Gastrocnemius medialis (tissue), 4 donors: ENCODE measurements at regions not wholly inside any gene's neighbourhood (a gene's known extent, or its start where the extent isn't known, plus 50 kb on each side); places are given as distances from the start of the nearest gene placed in this dataset.

Experiments used
- ATAC-seq, 2 donors: fragments of 150-250 bp; one replicate each; pipeline ENCODE4 v1.9.1; 2016
- DNase-seq, 2 donors: peaks; one replicate each; pipeline ENCODE4 v3.0.0-alpha.2; 2019
- H3K27ac ChIP-seq, 4 donors: fragments of 200-600 bp; sonication (generic); 1 replicate in 1 of 4; 2 replicates in 3 of 4; pipeline ENCODE4 v1.5.1; 2016 to 2018; ENCODE audit warnings: mild to moderate bottlenecking in 2 of 4, moderate library complexity in 1 of 4
- H3K27me3 ChIP-seq, 3 donors: fragments of 200-600 bp; sonication (generic) in 2 of 3; 1 replicate in 1 of 3; 2 replicates in 2 of 3; pipeline versions ENCODE4 v1.5.1 to v1.6.0; 2016 to 2019; ENCODE audit warnings: mild to moderate bottlenecking in 1 of 3, moderate library complexity in 1 of 3
- H3K36me3 ChIP-seq, 2 donors: fragments of 200-600 bp; sonication (generic) in 1 of 2; one replicate each; pipeline ENCODE4 v1.5.1; 2017 to 2018
- H3K4me1 ChIP-seq, 2 donors: fragments of 200-600 bp; sonication (generic) in 1 of 2; one replicate each; pipeline ENCODE4 v1.5.1; 2016 to 2017; ENCODE audit warnings: mild to moderate bottlenecking in 2 of 2
- H3K4me3 ChIP-seq, 4 donors: fragments of 200-600 bp; sonication (generic) in 3 of 4; 1 replicate in 1 of 4; 2 replicates in 3 of 4; pipeline ENCODE4 v1.5.1; 2016 to 2019; ENCODE audit warnings: mild to moderate bottlenecking in 2 of 4
- H3K9me3 ChIP-seq, 3 donors: fragments of 200-600 bp; sonication (generic) in 2 of 3; 1 replicate in 1 of 3; 2 replicates in 2 of 3; pipeline ENCODE4 v1.5.1; 2016 to 2019
- POLR2A ChIP-seq, 2 donors: fragments of 450-650 bp; IDR thresholded peaks; one replicate each; pipeline ENCODE4 v1.6.1; 2017; ENCODE audit warnings: antibody characterized with exemption in 2 of 2, mild to moderate bottlenecking in 2 of 2, moderate library complexity in 2 of 2
- in situ Hi-C, 4 donors: fragments of 200-750 bp; cut with MboI; loops; one replicate each; pipeline versions ENCODE4 v1.15.0 to v1.8.0; 2017; ENCODE audit warnings: low sequenced_read_pairs in 4 of 4
- intact Hi-C: fragments of 100-400 bp; cut with DNase I; formaldehyde crosslinking; loops from one replicate; pipeline ENCODE4 v1.15.1; 2023; ENCODE audit warnings: low total_unique reads
- TF ChIP-seq, protein P1 (sequence below), 5 experiments: fragments of 450-650 bp in 3 of 5; fragments of 200-600 bp in 2 of 5; sonication (generic) in 2 of 5; IDR thresholded peaks in 4 of 5; conservative IDR thresholded peaks in 1 of 5; 1 replicate in 4 of 5; 2 replicates in 1 of 5; pipeline ENCODE4 v1.5.1; 2016 to 2019; ENCODE audit warnings: antibody characterized with exemption in 5 of 5, mild to moderate bottlenecking in 3 of 5, moderate library complexity in 3 of 5

DNA sequence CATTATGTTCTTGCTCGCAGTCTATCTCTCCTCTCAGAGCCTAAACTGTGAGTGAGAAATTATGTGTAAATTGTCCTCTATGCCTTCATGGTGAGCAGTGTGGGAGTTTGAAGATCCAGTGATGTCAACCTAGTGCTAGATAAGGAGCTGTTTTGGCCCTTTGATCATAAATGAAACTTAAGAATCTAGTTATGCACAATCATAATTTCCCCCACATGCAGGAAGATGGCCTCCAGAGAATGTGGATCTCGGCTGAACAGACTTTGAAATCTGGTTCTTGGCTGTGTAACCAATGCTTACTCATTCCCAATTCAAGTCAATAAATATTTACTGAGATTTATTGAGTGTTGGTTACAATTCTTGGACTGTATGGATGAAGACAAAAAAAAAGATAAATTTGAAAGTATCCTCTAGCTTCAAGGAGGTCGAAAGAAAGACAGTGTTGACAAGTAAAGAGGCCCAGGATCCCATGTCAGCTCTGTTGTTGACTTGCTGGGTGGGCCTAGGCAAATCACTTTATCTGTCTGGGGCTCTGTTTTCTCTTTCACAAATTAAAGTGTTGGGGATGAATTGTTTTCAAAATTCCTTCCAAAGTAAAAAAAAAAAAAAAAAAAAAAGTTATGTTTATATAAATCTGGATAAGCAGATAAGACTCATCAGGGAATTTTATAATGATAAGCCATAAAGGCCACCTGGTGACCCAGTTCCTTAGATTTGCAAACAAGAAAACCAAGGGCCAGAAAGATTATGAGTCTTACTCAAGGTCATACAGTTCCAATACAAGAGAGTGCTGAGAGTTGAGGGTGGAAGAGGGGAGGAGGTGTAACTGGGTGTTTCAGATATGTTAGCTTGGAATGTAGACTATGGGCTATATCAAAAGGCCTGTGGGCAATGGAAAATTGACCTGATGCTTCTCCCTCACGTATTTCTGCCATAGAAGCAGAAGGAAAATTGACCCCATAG, 969.9 kb downstream of the KCNMA1 start:
- H3K36me3 ChIP-seq = no peaks in the 10 kb centered on the region
- intact Hi-C loops (no loop called here), in situ Hi-C loops (no loop called here)
- DNase-seq (no peak), ATAC-seq (no peak)
- H3K4me3 ChIP-seq = no peak overlapping the region
- no peaks in the 10 kb centered on the region for H3K9me3 ChIP-seq
- H3K4me1 ChIP-seq = no peaks in the 10 kb centered on the region
- H3K27ac ChIP-seq = no peak overlapping the region
- TF ChIP-seq, protein P1, sequence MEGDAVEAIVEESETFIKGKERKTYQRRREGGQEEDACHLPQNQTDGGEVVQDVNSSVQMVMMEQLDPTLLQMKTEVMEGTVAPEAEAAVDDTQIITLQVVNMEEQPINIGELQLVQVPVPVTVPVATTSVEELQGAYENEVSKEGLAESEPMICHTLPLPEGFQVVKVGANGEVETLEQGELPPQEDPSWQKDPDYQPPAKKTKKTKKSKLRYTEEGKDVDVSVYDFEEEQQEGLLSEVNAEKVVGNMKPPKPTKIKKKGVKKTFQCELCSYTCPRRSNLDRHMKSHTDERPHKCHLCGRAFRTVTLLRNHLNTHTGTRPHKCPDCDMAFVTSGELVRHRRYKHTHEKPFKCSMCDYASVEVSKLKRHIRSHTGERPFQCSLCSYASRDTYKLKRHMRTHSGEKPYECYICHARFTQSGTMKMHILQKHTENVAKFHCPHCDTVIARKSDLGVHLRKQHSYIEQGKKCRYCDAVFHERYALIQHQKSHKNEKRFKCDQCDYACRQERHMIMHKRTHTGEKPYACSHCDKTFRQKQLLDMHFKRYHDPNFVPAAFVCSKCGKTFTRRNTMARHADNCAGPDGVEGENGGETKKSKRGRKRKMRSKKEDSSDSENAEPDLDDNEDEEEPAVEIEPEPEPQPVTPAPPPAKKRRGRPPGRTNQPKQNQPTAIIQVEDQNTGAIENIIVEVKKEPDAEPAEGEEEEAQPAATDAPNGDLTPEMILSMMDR (IDR thresholded peaks at IDR 0.05 in 4 of 5, conservative IDR thresholded peaks at IDR 0.05 in 1 of 5) = no peak
- TF ChIP-seq POLR2A (IDR thresholded peaks at IDR 0.05) = no peak
- H3K27me3 ChIP-seq = no peaks in the 10 kb centered on the region

GRCh38 chr10:76666891-76667290, 970.7 kb downstream of the KCNMA1 start:
- intact Hi-C loops (no loop called here), in situ Hi-C loops (no loop called here)
- H3K27ac ChIP-seq = no peak overlapping the region
- no peak overlapping the region for H3K4me3 ChIP-seq
- no peaks in the 10 kb centered on the region for H3K4me1 ChIP-seq
- H3K9me3 ChIP-seq = no peaks in the 10 kb centered on the region
- no peaks in the 10 kb centered on the region for H3K36me3 ChIP-seq
- no peaks in the 10 kb centered on the region for H3K27me3 ChIP-seq
- no peak for ATAC-seq
- DNase-seq = no peak
- no peak for TF ChIP-seq POLR2A (IDR thresholded peaks at IDR 0.05)

- H3K9me3 ChIP-seq = no peaks in the 10 kb centered on the region
- no peaks in the 10 kb centered on the region for H3K27me3 ChIP-seq
- intact Hi-C loops (no loop called here), in situ Hi-C loops (no loop called here)
- no peak for TF ChIP-seq POLR2A (IDR thresholded peaks at IDR 0.05)
- TF ChIP-seq, protein P1 (IDR thresholded peaks at IDR 0.05 in 4 of 5, conservative IDR thresholded peaks at IDR 0.05 in 1 of 5) = no peak
- H3K36me3 ChIP-seq = no peaks in the 10 kb centered on the region
- H3K27ac ChIP-seq = no peak overlapping the region
- ATAC-seq (no peak), DNase-seq (no peak)
- H3K4me3 ChIP-seq = no peak overlapping the region
- H3K4me1 ChIP-seq = no peaks in the 10 kb centered on the region
Measured at GRCh38 chr10:76665029-76665428, 972.6 kb downstream of the KCNMA1 start.

DNA sequence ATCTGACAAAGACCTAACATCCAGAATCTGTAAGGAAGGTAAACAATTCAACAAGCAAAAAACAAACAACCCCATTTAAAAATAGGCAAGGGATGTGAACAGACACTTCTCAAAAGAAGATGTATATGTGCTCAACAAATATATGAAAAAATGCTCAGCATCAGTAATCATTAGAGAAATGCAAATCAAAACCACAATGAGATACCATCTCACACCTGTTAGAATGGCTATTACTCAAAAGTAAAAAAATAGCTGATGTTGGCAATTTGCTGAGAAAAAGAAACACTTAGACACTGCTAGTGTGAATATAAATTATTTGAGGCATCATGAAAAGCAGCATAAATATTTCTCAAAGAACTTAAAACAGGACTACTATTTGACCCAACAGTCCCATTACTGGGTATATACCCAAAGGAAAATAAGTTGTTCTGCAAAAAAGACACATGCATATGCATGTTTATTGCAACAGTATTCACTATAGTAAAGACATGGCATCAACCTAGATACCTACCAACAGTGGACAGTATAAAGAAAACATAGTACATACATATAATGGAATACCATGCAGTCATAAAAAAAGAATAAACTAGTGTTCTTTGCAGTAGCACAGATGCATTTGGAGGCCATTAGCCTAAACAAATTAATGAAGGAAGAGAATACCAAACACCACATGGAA, 980.1 kb downstream of the KCNMA1 start:
- no peaks in the 10 kb centered on the region for H3K9me3 ChIP-seq
- H3K27ac ChIP-seq = no peak overlapping the region
- ATAC-seq (no peak), DNase-seq (no peak)
- H3K27me3 ChIP-seq = no peaks in the 10 kb centered on the region
- H3K36me3 ChIP-seq = no peaks in the 10 kb centered on the region
- in situ Hi-C loops (no loop called here), intact Hi-C loops (no loop called here)
- H3K4me1 ChIP-seq = no peaks in the 10 kb centered on the region
- TF ChIP-seq POLR2A (IDR thresholded peaks at IDR 0.05) = no peak
- TF ChIP-seq, protein P1 (IDR thresholded peaks at IDR 0.05 in 4 of 5, conservative IDR thresholded peaks at IDR 0.05 in 1 of 5) = no peak
- no peak overlapping the region for H3K4me3 ChIP-seq

DNA sequence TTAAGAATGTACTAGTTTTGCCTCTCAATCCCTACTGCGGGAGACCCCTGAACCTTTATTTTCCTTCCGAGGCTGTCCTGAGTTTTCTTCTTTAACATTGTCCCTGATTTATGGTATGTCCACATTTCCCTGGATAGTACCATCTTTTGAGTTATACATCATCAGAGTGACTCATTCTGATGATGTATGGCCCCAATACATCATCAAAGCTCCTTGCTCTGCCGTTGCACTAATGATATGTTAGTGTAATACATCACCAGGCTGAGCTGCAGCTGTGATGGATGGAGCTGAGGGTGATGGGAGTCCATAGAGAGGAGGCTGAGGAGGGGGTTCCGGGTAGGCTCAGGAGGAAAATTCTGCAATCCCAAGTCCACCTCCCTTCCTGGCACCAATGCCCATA, 986.5 kb downstream of the KCNMA1 start:
- Histone ChIP-seq H3K27me3 (no peaks in the 10 kb centered on the region), H3K4me1 (no peaks in the 10 kb centered on the region), H3K4me3 (no peak overlapping the region), H3K36me3 (no peaks in the 10 kb centered on the region), H3K9me3 (no peaks in the 10 kb centered on the region), H3K27ac (no peak overlapping the region)
- TF ChIP-seq POLR2A (IDR thresholded peaks at IDR 0.05) = no peak
- TF ChIP-seq, protein P1 (IDR thresholded peaks at IDR 0.05 in 4 of 5, conservative IDR thresholded peaks at IDR 0.05 in 1 of 5) = no peak
- ATAC-seq (no peak), DNase-seq (no peak)
- in situ Hi-C loops = no loop called here
- intact Hi-C loops = no loop called here
